ENCODE measurements at regions not wholly inside any gene's neighbourhood (a gene's known extent, or its start where the extent isn't known, plus 50 kb on each side); places are given as distances from the start of the nearest gene placed in this dataset.
"Not testable (repeated sequence)": the region's sequence is repeated elsewhere in the genome, so short reads cannot be mapped to it uniquely, and the experiment has no call there.

- H3K14ac ChIP-seq (ENCODE audit: low read length); H3K36me3 ChIP-seq (ENCODE audit: control insufficient read depth in 1 of 2, insufficient read depth in 2 of 2, low read length in 2 of 2); H3K27ac ChIP-seq (ENCODE audit: low read depth, low read length); H2BK5ac ChIP-seq (ENCODE audit: low read depth, low read length, poor library complexity); H4K8ac ChIP-seq (ENCODE audit: low read depth, low read length); H3K79me1 ChIP-seq (ENCODE audit: low read length); H3K79me2 ChIP-seq (ENCODE audit: control insufficient read depth, insufficient read depth, low read length, poor library complexity); H2AK5ac ChIP-seq (ENCODE audit: low read length); H3K4me3 ChIP-seq (ENCODE audit: low read depth, low read length); H3K4me2 ChIP-seq (ENCODE audit: low read length); H4K12ac ChIP-seq (ENCODE audit: low read depth, low read length); H2AFZ ChIP-seq (ENCODE audit: insufficient read depth, low read length, poor library complexity); H3K9ac ChIP-seq (ENCODE audit: low read length); H3K4me1 ChIP-seq (ENCODE audit: control insufficient read depth in 1 of 2, insufficient read depth in 2 of 2, low read length in 2 of 2); DNase-seq; H3K4ac ChIP-seq (ENCODE audit: low read depth, low read length); H2BK12ac ChIP-seq (ENCODE audit: low read length); H3K9me3 ChIP-seq (ENCODE audit: insufficient read depth, low read depth, low read length); H3K23ac ChIP-seq (ENCODE audit: low read length); H3K18ac ChIP-seq (ENCODE audit: low read length); H4K91ac ChIP-seq (ENCODE audit: low read depth, low read length); H2BK120ac ChIP-seq (ENCODE audit: insufficient read depth, low read length, poor library complexity); H3K27me3 ChIP-seq (ENCODE audit: insufficient read depth, low read length): not testable (repeated sequence)
These were observed 632.3 kb downstream of the CDY1 start for GRCh38 chrY:26254262-26254661.

- H3K79me1 ChIP-seq (ENCODE audit: low read length); H3K4ac ChIP-seq (ENCODE audit: low read depth, low read length); H3K4me3 ChIP-seq (ENCODE audit: low read depth, low read length); H3K18ac ChIP-seq (ENCODE audit: low read length); H2AK5ac ChIP-seq (ENCODE audit: low read length); H4K8ac ChIP-seq (ENCODE audit: low read depth, low read length); H4K12ac ChIP-seq (ENCODE audit: low read depth, low read length); H2BK12ac ChIP-seq (ENCODE audit: low read length); H3K23ac ChIP-seq (ENCODE audit: low read length); H4K91ac ChIP-seq (ENCODE audit: low read depth, low read length); H3K36me3 ChIP-seq (ENCODE audit: control insufficient read depth in 1 of 2, insufficient read depth in 2 of 2, low read length in 2 of 2); H3K27ac ChIP-seq (ENCODE audit: low read depth, low read length); H3K14ac ChIP-seq (ENCODE audit: low read length); H2BK120ac ChIP-seq (ENCODE audit: insufficient read depth, low read length, poor library complexity); H3K4me2 ChIP-seq (ENCODE audit: low read length); H3K9ac ChIP-seq (ENCODE audit: low read length); DNase-seq; H2AFZ ChIP-seq (ENCODE audit: insufficient read depth, low read length, poor library complexity); H3K9me3 ChIP-seq (ENCODE audit: insufficient read depth, low read depth, low read length); H3K79me2 ChIP-seq (ENCODE audit: control insufficient read depth, insufficient read depth, low read length, poor library complexity); H2BK5ac ChIP-seq (ENCODE audit: low read depth, low read length, poor library complexity); H3K4me1 ChIP-seq (ENCODE audit: control insufficient read depth in 1 of 2, insufficient read depth in 2 of 2, low read length in 2 of 2); H3K27me3 ChIP-seq (ENCODE audit: insufficient read depth, low read length): not testable (repeated sequence)
- WGBS (ENCODE audit: extremely low coverage, insufficient coverage, insufficient read length) = no CpG with 5 or more reads among the region's 3 CpGs
These were observed 643.5 kb downstream of the CDY1 start for GRCh38 chrY:26265449-26265848.

- H3K9me3 ChIP-seq (ENCODE audit: insufficient read depth, low read depth, low read length); H2AFZ ChIP-seq (ENCODE audit: insufficient read depth, low read length, poor library complexity); H3K4me1 ChIP-seq (ENCODE audit: control insufficient read depth in 1 of 2, insufficient read depth in 2 of 2, low read length in 2 of 2); H4K91ac ChIP-seq (ENCODE audit: low read depth, low read length); H3K9ac ChIP-seq (ENCODE audit: low read length); H3K4me3 ChIP-seq (ENCODE audit: low read depth, low read length); H3K14ac ChIP-seq (ENCODE audit: low read length); H3K23ac ChIP-seq (ENCODE audit: low read length); H3K79me2 ChIP-seq (ENCODE audit: control insufficient read depth, insufficient read depth, low read length, poor library complexity); H3K27ac ChIP-seq (ENCODE audit: low read depth, low read length); DNase-seq; H4K8ac ChIP-seq (ENCODE audit: low read depth, low read length); H3K27me3 ChIP-seq (ENCODE audit: insufficient read depth, low read length); H4K12ac ChIP-seq (ENCODE audit: low read depth, low read length); H3K4me2 ChIP-seq (ENCODE audit: low read length); H3K4ac ChIP-seq (ENCODE audit: low read depth, low read length); H2AK5ac ChIP-seq (ENCODE audit: low read length); H2BK5ac ChIP-seq (ENCODE audit: low read depth, low read length, poor library complexity); H3K79me1 ChIP-seq (ENCODE audit: low read length); H2BK12ac ChIP-seq (ENCODE audit: low read length); H3K36me3 ChIP-seq (ENCODE audit: control insufficient read depth in 1 of 2, insufficient read depth in 2 of 2, low read length in 2 of 2); H3K18ac ChIP-seq (ENCODE audit: low read length); H2BK120ac ChIP-seq (ENCODE audit: insufficient read depth, low read length, poor library complexity): not testable (repeated sequence)
- WGBS (ENCODE audit: extremely low coverage, insufficient coverage, insufficient read length) = no CpG with 5 or more reads among the region's 3 CpGs
These were observed 646.5 kb downstream of the CDY1 start for GRCh38 chrY:26268421-26268820.

GRCh38 chrY:26268934-26269333 lies 647.0 kb downstream of the CDY1 start:
- H3K36me3 ChIP-seq (ENCODE audit: control insufficient read depth in 1 of 2, insufficient read depth in 2 of 2, low read length in 2 of 2); H2AFZ ChIP-seq (ENCODE audit: insufficient read depth, low read length, poor library complexity); H3K14ac ChIP-seq (ENCODE audit: low read length); H3K79me2 ChIP-seq (ENCODE audit: control insufficient read depth, insufficient read depth, low read length, poor library complexity); H3K23ac ChIP-seq (ENCODE audit: low read length); H2BK120ac ChIP-seq (ENCODE audit: insufficient read depth, low read length, poor library complexity); H3K4ac ChIP-seq (ENCODE audit: low read depth, low read length); DNase-seq; H3K4me1 ChIP-seq (ENCODE audit: control insufficient read depth in 1 of 2, insufficient read depth in 2 of 2, low read length in 2 of 2); H3K18ac ChIP-seq (ENCODE audit: low read length); H3K79me1 ChIP-seq (ENCODE audit: low read length); H3K9me3 ChIP-seq (ENCODE audit: insufficient read depth, low read depth, low read length); H4K8ac ChIP-seq (ENCODE audit: low read depth, low read length); H3K4me3 ChIP-seq (ENCODE audit: low read depth, low read length); H2BK5ac ChIP-seq (ENCODE audit: low read depth, low read length, poor library complexity); H2BK12ac ChIP-seq (ENCODE audit: low read length); H4K12ac ChIP-seq (ENCODE audit: low read depth, low read length); H2AK5ac ChIP-seq (ENCODE audit: low read length); H3K27me3 ChIP-seq (ENCODE audit: insufficient read depth, low read length); H4K91ac ChIP-seq (ENCODE audit: low read depth, low read length); H3K9ac ChIP-seq (ENCODE audit: low read length); H3K27ac ChIP-seq (ENCODE audit: low read depth, low read length); H3K4me2 ChIP-seq (ENCODE audit: low read length): not testable (repeated sequence)
- no CpG with 5 or more reads among the region's 2 CpGs for WGBS (ENCODE audit: extremely low coverage, insufficient coverage, insufficient read length)

- H2BK12ac ChIP-seq (ENCODE audit: low read length); H4K8ac ChIP-seq (ENCODE audit: low read depth, low read length); H3K36me3 ChIP-seq (ENCODE audit: control insufficient read depth in 1 of 2, insufficient read depth in 2 of 2, low read length in 2 of 2); H3K79me1 ChIP-seq (ENCODE audit: low read length); H3K27ac ChIP-seq (ENCODE audit: low read depth, low read length); H3K4me1 ChIP-seq (ENCODE audit: control insufficient read depth in 1 of 2, insufficient read depth in 2 of 2, low read length in 2 of 2); H3K14ac ChIP-seq (ENCODE audit: low read length); H3K4me3 ChIP-seq (ENCODE audit: low read depth, low read length); H3K4ac ChIP-seq (ENCODE audit: low read depth, low read length); H2BK5ac ChIP-seq (ENCODE audit: low read depth, low read length, poor library complexity); H3K23ac ChIP-seq (ENCODE audit: low read length); DNase-seq; H4K12ac ChIP-seq (ENCODE audit: low read depth, low read length); H3K27me3 ChIP-seq (ENCODE audit: insufficient read depth, low read length); H3K4me2 ChIP-seq (ENCODE audit: low read length); H3K79me2 ChIP-seq (ENCODE audit: control insufficient read depth, insufficient read depth, low read length, poor library complexity); H2AFZ ChIP-seq (ENCODE audit: insufficient read depth, low read length, poor library complexity); H3K18ac ChIP-seq (ENCODE audit: low read length); H3K9ac ChIP-seq (ENCODE audit: low read length); H2AK5ac ChIP-seq (ENCODE audit: low read length); H3K9me3 ChIP-seq (ENCODE audit: insufficient read depth, low read depth, low read length); H4K91ac ChIP-seq (ENCODE audit: low read depth, low read length); H2BK120ac ChIP-seq (ENCODE audit: insufficient read depth, low read length, poor library complexity): not testable (repeated sequence)
- no CpG with 5 or more reads among the region's 2 CpGs for WGBS (ENCODE audit: extremely low coverage, insufficient coverage, insufficient read length)
These were observed 651.2 kb downstream of the CDY1 start for GRCh38 chrY:26273089-26273488.

Measured in trophoblast cell (in vitro differentiated cells and primary cell).